Endothelial cell (in vitro differentiated cells): ENCODE measurements at regions not wholly inside any gene's neighbourhood (a gene's known extent, or its start where the extent isn't known, plus 50 kb on each side); places are given as distances from the start of the nearest gene placed in this dataset.

Experiments used
- DNase-seq: peaks from one replicate; pipeline ENCODE4 v3.0.0; 2021; ENCODE audit warnings: low spot score
- H3K27ac Mint-ChIP-seq: one replicate; pipeline ENCODE4 v1.8.0; 2021; ENCODE audit warnings: mixed read lengths, inconsistent platforms; ENCODE audit not compliant: unreplicated experiment
- H3K27me3 Mint-ChIP-seq: one replicate; pipeline ENCODE4 v1.8.0; 2021; ENCODE audit warnings: mild to moderate bottlenecking, moderate library complexity, mixed read lengths, inconsistent platforms; ENCODE audit not compliant: unreplicated experiment
- H3K36me3 Mint-ChIP-seq: one replicate; pipeline ENCODE4 v1.8.0; 2021; ENCODE audit warnings: mild to moderate bottlenecking, low read depth, mixed read lengths, inconsistent platforms; ENCODE audit not compliant: unreplicated experiment
- H3K4me1 Mint-ChIP-seq: one replicate; pipeline ENCODE4 v1.8.0; 2021; ENCODE audit warnings: mild to moderate bottlenecking, mixed read lengths, inconsistent platforms; ENCODE audit not compliant: unreplicated experiment
- H3K4me3 Mint-ChIP-seq: one replicate; pipeline ENCODE4 v1.8.0; 2021; ENCODE audit warnings: mild to moderate bottlenecking, mixed read lengths, inconsistent platforms; ENCODE audit not compliant: unreplicated experiment
- H3K9me3 Mint-ChIP-seq: one replicate; pipeline ENCODE4 v1.8.0; 2021; ENCODE audit warnings: mixed read lengths, inconsistent platforms; ENCODE audit not compliant: unreplicated experiment
- CTCF ChIP-seq: fragments of 200-600 bp; sonication (generic); IDR thresholded peaks from one replicate; pipeline ENCODE4 v1.5.0; 2021; ENCODE audit warnings: antibody characterized with exemption; ENCODE audit not compliant: unreplicated experiment

GRCh38 chr22:27213766-27214581 lies 556.6 kb downstream of the MIAT start:
- Mint-ChIP-seq H3K27me3 (peaks cover 5% of the 10 kb centered on the region), H3K4me1 (peaks cover 49% of the 10 kb centered on the region), H3K9me3 (no peaks in the 10 kb centered on the region), H3K36me3 (no peaks in the 10 kb centered on the region), H3K27ac (peak overlapping the region; percentile 65), H3K4me3 (no peak overlapping the region)
- no peak for TF ChIP-seq CTCF
- no peak for DNase-seq

GRCh38 chr22:27214691-27215090 lies 557.3 kb downstream of the MIAT start:
- Mint-ChIP-seq H3K27ac (no peak overlapping the region), H3K4me1 (peaks cover 49% of the 10 kb centered on the region), H3K36me3 (no peaks in the 10 kb centered on the region), H3K4me3 (peak overlapping the region; percentile 34), H3K9me3 (no peaks in the 10 kb centered on the region), H3K27me3 (peaks cover 5% of the 10 kb centered on the region)
- DNase-seq: no peak
- TF ChIP-seq CTCF: no peak

GRCh38 chr22:27215871-27216270 lies 558.5 kb downstream of the MIAT start:
- DNase-seq: no peak
- Mint-ChIP-seq H3K4me1 (peaks cover 43% of the 10 kb centered on the region), H3K27ac (no peak overlapping the region), H3K4me3 (no peak overlapping the region), H3K36me3 (no peaks in the 10 kb centered on the region), H3K27me3 (peaks cover 5% of the 10 kb centered on the region), H3K9me3 (no peaks in the 10 kb centered on the region)
- TF ChIP-seq CTCF: no peak

- Mint-ChIP-seq H3K36me3 (no peaks in the 10 kb centered on the region), H3K4me1 (peaks cover 39% of the 10 kb centered on the region), H3K9me3 (no peaks in the 10 kb centered on the region), H3K4me3 (no peak overlapping the region), H3K27me3 (peaks cover 5% of the 10 kb centered on the region), H3K27ac (no peak overlapping the region)
- DNase-seq: no peak
- no peak for TF ChIP-seq CTCF
These were observed 559.1 kb downstream of the MIAT start for GRCh38 chr22:27216444-27216843.

- no peak for TF ChIP-seq CTCF
- no peaks in the 10 kb centered on the region for H3K36me3 Mint-ChIP-seq
- DNase-seq: no peak
- H3K9me3 Mint-ChIP-seq: no peaks in the 10 kb centered on the region
- H3K4me3 Mint-ChIP-seq: no peak overlapping the region
- peaks cover 31% of the 10 kb centered on the region for H3K4me1 Mint-ChIP-seq
- peaks cover 5% of the 10 kb centered on the region for H3K27me3 Mint-ChIP-seq
- H3K27ac Mint-ChIP-seq: no peak overlapping the region
These were observed 559.8 kb downstream of the MIAT start for GRCh38 chr22:27217154-27217553.
